Nephron progenitor cell (in vitro differentiated cells): ENCODE measurements at regions not wholly inside any gene's neighbourhood (a gene's known extent, or its start where the extent isn't known, plus 50 kb on each side); places are given as distances from the start of the nearest gene placed in this dataset.
A peak's percentile ranks its signal among the peaks of the same experiment; 100 is the strongest.

Source experiments
- DNase-seq: peaks from one replicate; pipeline ENCODE4 v3.0.0; 2021
- H3K27ac Mint-ChIP-seq: 2 replicates; pipeline ENCODE4 v1.8.0; 2021; ENCODE audit warnings: mild to moderate bottlenecking, moderate library complexity, mixed read lengths
- H3K27me3 Mint-ChIP-seq: 2 replicates; pipeline ENCODE4 v1.8.0; 2021; ENCODE audit warnings: mild to moderate bottlenecking, low read depth, mixed read lengths; ENCODE audit not compliant: poor library complexity
- H3K36me3 Mint-ChIP-seq: 2 replicates; pipeline ENCODE4 v1.8.0; 2021; ENCODE audit warnings: low read depth, mixed read lengths
- H3K4me1 Mint-ChIP-seq: 2 replicates; pipeline ENCODE4 v1.8.0; 2021; ENCODE audit warnings: mixed read lengths
- H3K4me3 Mint-ChIP-seq: 2 replicates; pipeline ENCODE4 v1.8.0; 2021; ENCODE audit warnings: mild to moderate bottlenecking, moderate library complexity, mixed read lengths
- H3K9me3 Mint-ChIP-seq: 2 replicates; pipeline ENCODE4 v1.8.0; 2021; ENCODE audit warnings: mild to moderate bottlenecking, moderate library complexity, mixed read lengths
- TF ChIP-seq, protein P1 (sequence below): fragments of 200-600 bp; sonication (generic); IDR thresholded peaks from 2 replicates; pipeline ENCODE4 v1.5.0; 2021; ENCODE audit warnings: antibody characterized with exemption

DNA sequence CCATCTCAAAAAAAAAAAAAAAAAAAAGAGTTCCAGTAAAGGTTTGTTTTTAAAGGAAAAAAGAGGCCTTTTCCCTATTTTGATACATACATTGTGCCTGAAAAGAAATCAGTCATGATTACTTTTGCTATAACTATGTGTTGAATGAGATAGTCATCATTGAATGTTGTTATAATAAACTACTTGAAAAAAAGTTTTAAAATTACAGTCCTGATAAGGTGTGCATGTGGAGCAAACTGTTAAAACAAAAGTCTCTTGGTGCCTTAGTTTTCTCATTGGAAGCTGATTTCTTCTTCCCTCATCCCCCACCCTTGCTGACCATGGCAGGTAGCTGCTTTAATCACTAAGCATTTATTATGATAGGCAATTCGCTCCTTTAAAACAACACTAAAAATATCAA lies 172.3 kb upstream of the TBCA start:
- no peak for DNase-seq
- no peaks in the 10 kb centered on the region for H3K36me3 Mint-ChIP-seq
- H3K27me3 Mint-ChIP-seq = peaks cover 56% of the 10 kb centered on the region
- TF ChIP-seq, protein P1, sequence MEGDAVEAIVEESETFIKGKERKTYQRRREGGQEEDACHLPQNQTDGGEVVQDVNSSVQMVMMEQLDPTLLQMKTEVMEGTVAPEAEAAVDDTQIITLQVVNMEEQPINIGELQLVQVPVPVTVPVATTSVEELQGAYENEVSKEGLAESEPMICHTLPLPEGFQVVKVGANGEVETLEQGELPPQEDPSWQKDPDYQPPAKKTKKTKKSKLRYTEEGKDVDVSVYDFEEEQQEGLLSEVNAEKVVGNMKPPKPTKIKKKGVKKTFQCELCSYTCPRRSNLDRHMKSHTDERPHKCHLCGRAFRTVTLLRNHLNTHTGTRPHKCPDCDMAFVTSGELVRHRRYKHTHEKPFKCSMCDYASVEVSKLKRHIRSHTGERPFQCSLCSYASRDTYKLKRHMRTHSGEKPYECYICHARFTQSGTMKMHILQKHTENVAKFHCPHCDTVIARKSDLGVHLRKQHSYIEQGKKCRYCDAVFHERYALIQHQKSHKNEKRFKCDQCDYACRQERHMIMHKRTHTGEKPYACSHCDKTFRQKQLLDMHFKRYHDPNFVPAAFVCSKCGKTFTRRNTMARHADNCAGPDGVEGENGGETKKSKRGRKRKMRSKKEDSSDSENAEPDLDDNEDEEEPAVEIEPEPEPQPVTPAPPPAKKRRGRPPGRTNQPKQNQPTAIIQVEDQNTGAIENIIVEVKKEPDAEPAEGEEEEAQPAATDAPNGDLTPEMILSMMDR = no peak
- H3K4me1 Mint-ChIP-seq = peaks cover 12% of the 10 kb centered on the region
- H3K4me3 Mint-ChIP-seq = no peak overlapping the region
- H3K27ac Mint-ChIP-seq = no peak overlapping the region
- peaks cover 4% of the 10 kb centered on the region for H3K9me3 Mint-ChIP-seq

DNA sequence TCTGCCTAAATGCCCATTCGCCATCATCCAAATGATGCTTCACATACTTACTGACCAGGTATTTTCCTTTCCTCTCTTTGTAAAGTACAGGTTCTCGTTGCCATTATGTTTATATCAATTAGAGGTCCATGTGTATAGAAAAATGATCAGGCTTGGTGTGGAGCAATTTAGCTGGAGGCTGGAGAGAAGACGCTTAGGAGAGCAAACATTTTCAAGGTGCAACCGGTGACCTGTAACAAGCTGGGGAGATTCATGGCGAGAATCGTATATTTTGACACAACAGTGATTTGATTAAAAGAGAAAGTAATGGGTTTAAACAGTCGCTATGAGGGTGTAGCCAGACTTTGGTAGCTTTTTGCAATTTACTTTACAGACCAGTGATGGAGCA lies 170.9 kb upstream of the TBCA start:
- H3K4me1 Mint-ChIP-seq = peaks cover 12% of the 10 kb centered on the region
- TF ChIP-seq, protein P1 = no peak
- no peaks in the 10 kb centered on the region for H3K36me3 Mint-ChIP-seq
- peaks cover 55% of the 10 kb centered on the region for H3K27me3 Mint-ChIP-seq
- H3K9me3 Mint-ChIP-seq = peaks cover 4% of the 10 kb centered on the region
- no peak overlapping the region for H3K4me3 Mint-ChIP-seq
- H3K27ac Mint-ChIP-seq = no peak overlapping the region
- no peak for DNase-seq

DNA sequence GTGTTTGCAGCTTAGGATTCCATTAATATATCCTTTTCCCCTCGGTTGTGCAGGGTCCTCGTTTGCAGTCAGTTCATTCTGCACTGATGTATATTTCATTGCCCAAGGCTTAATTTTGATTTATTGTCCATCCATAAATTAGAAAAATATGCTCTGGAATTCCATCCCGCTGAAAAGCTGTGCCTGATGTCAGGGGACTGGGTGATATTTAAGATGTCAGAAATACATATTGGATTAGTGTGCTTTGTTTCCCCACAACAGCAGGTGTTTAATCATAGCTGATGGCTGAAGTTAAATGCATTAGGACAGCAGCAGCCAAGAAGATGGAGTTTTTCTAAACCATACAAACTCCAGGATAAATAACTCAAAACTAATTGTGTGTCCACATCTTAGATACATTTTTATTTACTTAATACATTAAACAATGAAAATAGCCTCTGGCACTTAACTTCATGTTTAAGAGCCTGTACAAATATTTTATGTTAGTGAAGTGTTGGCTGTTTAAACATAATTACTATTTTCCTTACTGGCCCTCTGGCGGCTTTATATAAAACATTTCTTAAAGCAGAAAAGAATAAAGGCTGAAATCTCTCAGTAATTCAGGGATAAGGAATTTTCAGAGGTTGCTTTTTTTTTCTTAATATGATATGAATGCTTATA lies 170.4 kb upstream of the TBCA start:
- Mint-ChIP-seq H3K36me3 (no peaks in the 10 kb centered on the region), H3K4me3 (no peak overlapping the region), H3K27ac (no peak overlapping the region), H3K27me3 (peaks cover 50% of the 10 kb centered on the region), H3K9me3 (peaks cover 6% of the 10 kb centered on the region), H3K4me1 (peaks cover 12% of the 10 kb centered on the region)
- DNase-seq = no peak
- TF ChIP-seq, protein P1 = no peak

DNA sequence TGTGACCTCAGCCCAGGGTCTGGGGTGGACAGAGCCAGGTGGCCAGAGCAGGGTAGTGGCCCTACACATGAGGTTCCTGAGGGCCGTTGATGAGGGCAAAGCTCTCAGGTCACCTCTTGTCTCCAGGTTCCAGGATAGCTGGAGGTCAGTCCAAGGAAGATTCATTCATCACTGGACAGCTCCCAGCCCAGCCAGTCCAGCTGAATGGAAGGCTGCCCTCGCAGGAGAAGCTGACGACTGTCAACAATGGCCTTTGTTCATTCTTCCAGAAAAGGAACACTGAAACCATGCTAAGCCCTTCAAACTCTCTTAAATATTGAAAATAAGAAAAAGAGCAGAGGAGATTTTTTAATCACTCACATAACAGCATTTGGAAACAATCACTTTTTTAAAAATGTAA lies 169.7 kb upstream of the TBCA start:
- H3K9me3 Mint-ChIP-seq = peaks cover 10% of the 10 kb centered on the region
- DNase-seq = peak; percentile 15

DNA sequence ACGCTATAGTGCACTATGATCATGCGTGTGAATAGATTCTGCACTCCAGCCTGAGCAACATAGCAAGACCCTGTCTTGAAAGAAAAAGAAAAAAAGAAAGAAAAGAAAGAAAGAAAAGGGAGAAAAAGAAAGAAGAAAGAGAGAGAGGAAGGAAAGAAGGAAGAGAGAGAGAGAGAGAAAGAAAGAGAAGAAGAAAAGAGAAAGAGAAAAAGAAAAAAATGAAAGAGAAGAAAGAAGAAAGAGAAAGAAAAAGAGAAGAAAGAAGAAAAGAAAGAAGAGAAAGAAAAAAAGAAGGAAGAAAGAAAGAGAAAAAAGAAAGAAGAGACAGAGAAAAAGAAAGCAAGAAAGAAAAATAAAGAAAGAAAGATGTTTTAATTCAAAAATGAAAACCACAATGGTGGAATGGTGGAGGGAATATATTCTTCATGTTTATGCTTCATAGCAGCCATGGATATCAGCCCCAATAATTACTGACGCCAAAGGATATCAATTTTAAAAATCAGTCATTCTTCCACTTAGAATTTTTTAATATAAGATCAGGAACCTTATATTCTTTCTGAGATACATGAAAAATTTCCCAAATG lies 168.7 kb upstream of the TBCA start:
- TF ChIP-seq, protein P1 = no peak

More for the DNA sequence above, 169.7 kb upstream of the TBCA start:
- TF ChIP-seq, protein P1 = no peak
- Mint-ChIP-seq H3K4me1 (peaks cover 12% of the 10 kb centered on the region), H3K4me3 (no peak overlapping the region), H3K36me3 (no peaks in the 10 kb centered on the region), H3K27ac (no peak overlapping the region), H3K27me3 (peaks cover 44% of the 10 kb centered on the region)

DNA sequence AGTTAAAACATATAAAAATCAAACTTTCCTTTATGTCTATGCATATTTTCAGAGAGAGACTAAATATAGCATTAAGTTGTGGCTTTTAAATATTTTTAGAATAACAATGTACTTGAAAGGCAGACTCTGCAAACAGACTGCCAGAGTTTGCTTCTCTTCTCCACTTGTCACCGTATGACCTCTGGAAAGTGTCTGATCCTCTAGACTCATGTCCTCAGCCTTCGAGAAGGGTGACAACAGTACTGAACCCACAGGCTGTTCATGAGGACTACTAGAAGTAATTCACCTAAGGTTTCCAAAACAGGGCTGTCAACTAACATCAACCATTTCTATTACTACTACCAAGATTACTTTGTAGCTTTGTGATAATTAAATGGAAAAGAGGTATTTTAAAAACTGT lies 167.7 kb upstream of the TBCA start:
- Mint-ChIP-seq H3K4me3 (no peak overlapping the region), H3K27me3 (peaks cover 33% of the 10 kb centered on the region), H3K36me3 (peaks cover 3% of the 10 kb centered on the region), H3K9me3 (peaks cover 15% of the 10 kb centered on the region), H3K27ac (no peak overlapping the region), H3K4me1 (peaks cover 12% of the 10 kb centered on the region)
- DNase-seq = no peak
- TF ChIP-seq, protein P1 = no peak

More for the DNA sequence above, 168.7 kb upstream of the TBCA start:
- H3K4me1 Mint-ChIP-seq = peaks cover 12% of the 10 kb centered on the region
- H3K9me3 Mint-ChIP-seq = peaks cover 16% of the 10 kb centered on the region
- no peak overlapping the region for H3K27ac Mint-ChIP-seq
- H3K36me3 Mint-ChIP-seq = peaks cover 3% of the 10 kb centered on the region
- H3K4me3 Mint-ChIP-seq = no peak overlapping the region
- H3K27me3 Mint-ChIP-seq = peaks cover 37% of the 10 kb centered on the region
- no peak for DNase-seq
